Small intestine (tissue), 7 donors: ENCODE measurements at regions not wholly inside any gene's neighbourhood (a gene's known extent, or its start where the extent isn't known, plus 50 kb on each side); places are given as distances from the start of the nearest gene placed in this dataset.

ENCODE experiments used
- DNase-seq, 2 donors: peaks; one replicate each; pipeline versions ENCODE4 v3.0.0 to v3.0.0-alpha.2; 2013
- FAIRE-seq: peaks from 2 replicates; lab custom pipeline; 2012; peaks lifted over from hg19 to GRCh38; lab: Jason Lieb, UNC
- H3K27ac ChIP-seq, 3 donors: one replicate each; pipeline ENCODE4 v1.5.1; 2013; ENCODE audit warnings: low read length in 2 of 3, mild to moderate bottlenecking in 2 of 3, control low read depth in 1 of 3, inconsistent platforms in 1 of 3, low read depth in 1 of 3, moderate library complexity in 1 of 3
- H3K27me3 ChIP-seq, 3 donors: one replicate each; pipeline ENCODE4 v1.6.1; 2013; ENCODE audit warnings: low read length in 3 of 3, inconsistent platforms in 1 of 3; ENCODE audit not compliant: control insufficient read depth in 3 of 3, insufficient read depth in 3 of 3
- H3K36me3 ChIP-seq, 3 donors: one replicate each; pipeline ENCODE4 v1.6.1; 2013; ENCODE audit warnings: low read length in 3 of 3, inconsistent platforms in 1 of 3, low read depth in 1 of 3, mild to moderate bottlenecking in 1 of 3, moderate library complexity in 1 of 3; ENCODE audit not compliant: control insufficient read depth in 3 of 3, insufficient read depth in 2 of 3
- H3K4me1 ChIP-seq, 3 donors: one replicate each; pipeline ENCODE4 v1.6.1; 2013; ENCODE audit warnings: low read length in 2 of 3, inconsistent platforms in 1 of 3, low read depth in 1 of 3, mild to moderate bottlenecking in 1 of 3, moderate library complexity in 1 of 3; ENCODE audit not compliant: control insufficient read depth in 3 of 3, insufficient read depth in 2 of 3
- H3K4me3 ChIP-seq, 3 donors: one replicate each; pipeline ENCODE4 v1.5.1; 2013; ENCODE audit warnings: low read length in 3 of 3, control low read depth in 1 of 3, inconsistent platforms in 1 of 3, low read depth in 1 of 3, mild to moderate bottlenecking in 1 of 3, moderate library complexity in 1 of 3
- H3K9me3 ChIP-seq, 2 donors: one replicate each; pipeline ENCODE4 v1.6.1; 2013; ENCODE audit warnings: low read depth in 1 of 2, low read length in 1 of 2; ENCODE audit not compliant: control insufficient read depth in 2 of 2, insufficient read depth in 1 of 2
- WGBS, 3 donors: extraction: QIAGEN DNeasy Blood & Tissue Kit; methylation state at CpG; one replicate each; pipeline ENCODE4 v1.1.7; 2013; 5-methylcytosine and 5-hydroxymethylcytosine counted together
- donor health status: healthy with polysubstance abuse.
- donor health status: control.
- donor health status: control.
- donor health status: Bipolar disorder and iron deficiency.
- donor health status: healthy.

GRCh38 chr5:154528005-154528594, 50.1 kb upstream of the HAND1 start:
- Histone ChIP-seq H3K27ac (no peak overlapping the region), H3K4me3 (no peak overlapping the region), H3K36me3 (no peaks in the 10 kb centered on the region), H3K4me1 (peaks cover 0 to 13% (median 0%) of the 10 kb centered on the region in 3 donors), H3K27me3 (peaks cover 0 to 5% (median 2%) of the 10 kb centered on the region in 3 donors), H3K9me3 (no peaks in the 10 kb centered on the region)
- FAIRE-seq (no peak), DNase-seq (no peak)
- 75 to 88% (median 85%) methylated on average over 5 of the region's 5 CpGs for WGBS, 3 donors
